HG02884 (cell line): ENCODE measurements at regions not wholly inside any gene's neighbourhood (a gene's known extent, or its start where the extent isn't known, plus 50 kb on each side); places are given as distances from the start of the nearest gene placed in this dataset.

Source experiments
- ATAC-seq: cut with Tn5 transposase; IDR thresholded peaks from one replicate; pipeline ENCODE4 v1.9.1; 2021; ENCODE audit warnings: mild to moderate bottlenecking, moderate library complexity; ENCODE audit not compliant: unreplicated experiment

GRCh38 chr2:236743921-236744280 is 174.3 kb downstream of the ACKR3 start:
- ATAC-seq: no peak

DNA sequence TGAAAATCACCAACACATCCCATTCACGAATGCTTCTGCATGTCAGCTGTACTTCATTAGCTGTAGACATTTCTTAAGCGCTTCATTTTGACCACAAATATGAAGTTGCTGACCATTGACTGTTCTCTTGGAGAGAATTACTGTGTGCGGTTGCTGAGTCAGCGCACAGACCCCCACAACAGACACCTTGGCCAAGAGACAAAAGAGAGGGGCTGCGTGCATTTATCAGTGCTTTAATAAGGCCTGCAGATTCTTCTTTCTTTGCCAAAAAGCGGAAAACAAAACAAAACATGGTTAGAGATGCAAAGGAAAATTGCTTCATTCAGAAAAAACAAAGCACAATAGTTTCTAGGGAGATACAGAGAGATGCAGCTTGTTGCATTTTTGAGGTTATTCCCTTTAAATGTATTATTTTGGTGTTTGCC is 174.7 kb downstream of the ACKR3 start:
- no peak for ATAC-seq

GRCh38 chr2:236744716-236745115 is 175.1 kb downstream of the ACKR3 start:
- no peak for ATAC-seq

GRCh38 chr2:236745420-236746210 is 176.0 kb downstream of the ACKR3 start:
- ATAC-seq: no peak

GRCh38 chr2:236746833-236747232 is 177.2 kb downstream of the ACKR3 start:
- ATAC-seq: no peak

DNA sequence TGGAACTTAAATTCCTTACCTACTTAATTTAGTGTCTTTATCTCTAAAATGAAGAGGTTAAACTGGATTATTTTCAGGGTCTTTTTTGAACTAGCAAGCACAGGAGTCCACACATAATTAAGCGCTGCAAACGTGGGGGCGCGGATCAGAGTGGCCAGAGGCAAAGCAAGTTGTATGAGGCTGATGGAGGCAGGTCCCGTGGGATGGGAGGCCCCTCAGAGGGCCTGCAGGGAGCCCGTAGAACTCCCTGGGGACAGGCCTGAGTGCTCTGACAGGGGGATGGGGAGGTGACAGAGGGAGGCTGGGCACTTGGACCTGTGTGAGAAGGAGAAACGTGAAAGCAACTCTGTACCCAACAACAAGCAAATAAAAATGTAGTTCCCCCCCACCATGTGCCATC is 177.8 kb downstream of the ACKR3 start:
- ATAC-seq: no peak

- no peak for ATAC-seq
Measured at GRCh38 chr2:236747925-236748324, 178.3 kb downstream of the ACKR3 start.

DNA sequence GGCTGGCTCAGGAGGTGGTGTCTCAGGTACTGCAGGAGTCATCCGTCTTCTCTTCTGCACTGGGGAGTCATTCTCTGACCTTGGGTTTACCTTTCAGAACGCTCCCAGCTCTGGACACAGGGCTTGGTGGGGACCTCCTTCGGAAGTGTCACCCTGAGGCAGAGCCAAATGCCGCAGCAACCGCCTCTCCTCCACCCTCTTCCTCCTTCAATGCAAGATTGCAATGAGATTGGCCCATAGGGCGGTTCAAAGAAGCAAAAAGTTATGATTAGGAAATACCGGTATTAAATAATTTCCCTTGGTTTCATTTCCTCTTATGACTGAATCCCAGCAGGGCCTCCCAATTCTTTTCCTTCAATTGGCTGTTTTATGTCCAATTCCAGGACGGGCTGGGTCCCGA is 178.8 kb downstream of the ACKR3 start:
- no peak for ATAC-seq

DNA sequence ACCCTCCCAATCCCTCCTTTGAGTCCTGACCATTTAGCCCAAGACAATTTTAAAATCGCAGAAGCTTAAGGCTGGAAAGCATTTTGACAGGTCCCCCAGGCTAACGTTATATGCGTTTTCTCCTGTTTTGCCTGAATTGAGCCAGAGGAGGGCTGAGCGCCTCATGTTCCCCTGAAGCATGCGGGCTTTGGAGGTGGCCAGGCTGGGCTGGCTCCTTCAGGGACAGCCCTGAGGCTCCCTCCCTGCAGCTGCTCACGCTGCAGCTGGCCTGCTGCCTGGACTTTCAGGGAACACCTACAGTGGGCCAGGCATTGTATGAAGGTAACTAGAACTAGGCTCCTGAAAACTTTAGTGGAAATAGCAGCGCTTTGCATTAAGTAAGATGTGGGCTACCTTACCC is 179.2 kb downstream of the ACKR3 start:
- ATAC-seq: no peak

GRCh38 chr2:236749346-236749745 is 179.7 kb downstream of the ACKR3 start:
- ATAC-seq: no peak

DNA sequence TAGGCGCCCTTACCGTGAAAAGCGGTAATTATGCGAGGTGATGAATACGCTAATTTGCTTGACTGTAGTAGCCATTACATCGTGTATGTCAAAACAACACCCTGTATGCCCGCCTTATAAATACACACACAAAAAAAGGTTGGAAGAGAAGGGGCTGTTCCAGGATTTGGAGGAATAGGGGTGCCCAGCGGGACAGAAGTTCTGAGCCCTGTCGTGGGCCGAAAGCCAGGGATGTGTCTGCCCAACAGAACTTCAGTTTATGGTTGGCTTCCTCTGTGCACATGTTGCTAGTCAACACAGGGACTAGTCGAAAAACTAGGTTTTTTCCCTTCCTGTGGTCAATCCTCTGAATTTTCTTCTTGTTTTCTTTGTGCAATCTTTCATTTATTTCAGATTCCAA is 182.5 kb downstream of the ACKR3 start:
- no peak for ATAC-seq

GRCh38 chr2:236753606-236754270 is 184.1 kb downstream of the ACKR3 start:
- no peak for ATAC-seq

DNA sequence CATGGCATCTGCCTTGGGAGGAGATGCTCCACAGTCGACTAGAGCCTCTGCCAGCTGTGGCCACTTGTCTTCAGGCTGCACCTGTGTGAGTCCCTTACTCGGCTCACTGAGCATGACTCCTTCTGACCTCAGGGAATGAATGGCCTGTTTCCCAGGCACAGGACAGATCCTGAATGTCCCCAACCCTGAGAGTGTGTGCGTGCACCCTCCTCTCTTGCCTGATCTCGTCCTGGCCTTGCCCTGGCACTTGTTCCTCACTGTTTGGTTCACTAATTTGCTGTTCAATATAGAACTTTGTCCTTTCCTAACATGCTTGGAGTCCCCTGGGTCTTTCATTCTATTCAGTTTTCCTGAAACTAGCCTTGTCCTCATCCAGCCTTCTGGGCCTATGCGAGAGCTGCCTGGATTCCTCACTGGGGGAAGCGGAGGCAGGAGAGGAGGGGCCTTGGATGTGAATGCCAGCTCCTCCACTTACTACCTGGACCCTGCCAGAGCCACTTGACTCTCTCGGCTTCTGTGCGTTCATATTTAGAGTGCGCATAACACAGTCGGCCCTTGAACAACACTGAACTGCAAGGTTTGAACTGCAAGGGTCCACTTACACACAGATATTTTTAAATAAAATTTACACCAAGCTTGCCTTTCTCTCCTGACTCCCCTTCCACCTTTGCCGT is 184.8 kb downstream of the ACKR3 start:
- ATAC-seq: no peak

DNA sequence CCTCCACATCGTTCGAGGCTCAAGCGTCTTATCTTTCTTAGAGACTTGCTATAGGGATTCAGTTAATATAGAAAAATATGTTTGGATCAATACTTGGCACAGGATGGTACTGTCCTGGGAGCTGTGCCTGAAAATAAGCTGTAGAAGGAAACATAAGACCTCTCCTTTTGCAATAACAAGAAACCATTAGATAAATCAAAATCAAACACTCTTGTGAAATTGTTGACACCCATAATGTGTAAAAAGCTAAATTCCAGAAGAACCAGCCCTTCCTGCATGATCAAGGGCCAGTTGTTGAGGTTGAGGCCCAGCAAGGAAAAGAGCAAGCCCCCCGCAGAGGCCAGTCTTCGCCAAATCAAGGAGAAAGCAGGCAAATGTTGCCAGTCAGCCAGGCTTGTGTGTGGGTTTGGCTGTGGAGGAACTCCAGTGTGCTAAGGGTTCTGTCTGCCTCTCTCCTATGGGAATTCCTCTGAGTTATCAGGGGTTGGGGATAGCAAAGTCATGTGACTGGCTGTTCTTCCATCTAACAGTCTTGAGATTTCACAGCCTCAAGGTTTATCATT is 185.7 kb downstream of the ACKR3 start:
- ATAC-seq: no peak

DNA sequence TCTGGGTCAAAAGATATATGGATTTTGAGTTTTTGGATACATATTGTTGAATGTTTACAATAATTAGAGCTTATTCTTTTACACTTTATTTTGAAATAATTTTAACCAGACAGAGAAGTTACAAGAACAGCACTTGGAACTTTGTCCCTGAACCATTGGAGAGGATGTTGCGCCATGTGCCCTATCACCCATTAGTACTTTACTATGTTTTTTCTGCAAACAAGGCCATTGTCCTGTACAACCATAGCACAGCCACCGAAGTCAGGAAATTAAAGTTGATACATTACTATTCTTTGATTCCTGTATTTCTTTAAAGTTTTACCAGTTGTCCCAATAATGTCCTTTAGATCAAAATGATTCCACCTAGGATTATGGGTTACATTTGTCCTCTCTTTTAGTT is 188.8 kb downstream of the ACKR3 start:
- no peak for ATAC-seq

DNA sequence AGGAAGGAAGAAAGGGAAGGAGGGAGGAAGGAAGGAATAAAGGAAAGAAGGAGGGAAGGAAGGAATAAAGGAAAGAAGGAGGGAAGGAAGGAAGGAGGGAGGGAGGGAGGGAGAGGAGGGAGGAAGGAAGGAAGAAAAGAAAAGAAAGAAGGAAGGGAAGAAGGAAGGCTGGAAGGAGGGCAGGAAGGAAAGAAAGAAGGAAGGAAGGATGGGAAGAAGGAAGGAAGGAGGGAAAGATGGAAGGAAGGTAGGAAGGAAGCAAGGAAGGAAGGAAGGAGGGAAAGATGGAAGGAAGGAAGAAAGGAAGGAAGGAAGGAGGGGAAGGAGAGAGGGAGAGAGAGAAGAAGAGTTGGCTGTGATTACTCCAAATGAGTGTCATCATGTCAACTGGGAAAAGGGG is 190.6 kb downstream of the ACKR3 start:
- no peak for ATAC-seq

DNA sequence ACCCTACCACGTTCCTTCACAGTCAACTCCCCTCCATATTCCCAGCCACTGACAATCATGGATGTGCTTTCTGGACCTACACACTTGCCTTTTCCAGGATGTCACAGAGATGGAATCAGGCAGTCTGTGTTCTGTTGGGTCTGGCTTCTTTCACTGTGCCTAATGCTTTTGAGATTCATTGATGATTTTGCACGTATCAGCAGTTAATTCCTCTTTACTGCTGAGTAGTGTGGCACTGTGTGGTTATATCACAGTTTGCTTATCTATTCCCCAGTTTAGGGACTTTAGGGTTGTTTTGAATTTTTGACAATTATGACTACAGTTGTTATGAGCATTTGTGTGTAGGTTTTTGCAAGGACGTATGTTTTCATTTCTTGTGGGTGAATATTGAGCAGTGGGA is 191.7 kb downstream of the ACKR3 start:
- ATAC-seq: no peak

DNA sequence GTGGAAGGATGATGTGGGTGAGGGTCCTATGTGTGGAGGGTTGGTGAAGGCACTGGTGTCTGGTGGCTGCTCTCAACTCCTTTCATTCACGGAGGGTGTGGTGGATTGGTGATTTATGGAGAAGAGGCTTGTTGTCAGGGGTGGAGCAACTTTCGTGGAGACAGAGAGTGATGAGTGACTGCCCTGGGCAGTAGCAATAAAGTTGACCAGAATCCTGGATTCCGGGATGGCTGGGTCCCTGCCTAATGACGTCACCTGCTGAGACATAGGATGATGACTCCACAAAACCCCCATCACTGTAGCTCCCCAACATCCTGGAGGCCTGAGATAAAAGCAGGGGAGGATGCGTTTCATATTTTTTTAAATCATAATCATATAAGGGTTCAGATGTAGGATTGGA is 193.0 kb downstream of the ACKR3 start:
- ATAC-seq: no peak

- ATAC-seq: no peak
Measured at GRCh38 chr2:236763857-236764256, 194.2 kb downstream of the ACKR3 start.

GRCh38 chr2:236764716-236765115 is 195.1 kb downstream of the ACKR3 start:
- no peak for ATAC-seq

DNA sequence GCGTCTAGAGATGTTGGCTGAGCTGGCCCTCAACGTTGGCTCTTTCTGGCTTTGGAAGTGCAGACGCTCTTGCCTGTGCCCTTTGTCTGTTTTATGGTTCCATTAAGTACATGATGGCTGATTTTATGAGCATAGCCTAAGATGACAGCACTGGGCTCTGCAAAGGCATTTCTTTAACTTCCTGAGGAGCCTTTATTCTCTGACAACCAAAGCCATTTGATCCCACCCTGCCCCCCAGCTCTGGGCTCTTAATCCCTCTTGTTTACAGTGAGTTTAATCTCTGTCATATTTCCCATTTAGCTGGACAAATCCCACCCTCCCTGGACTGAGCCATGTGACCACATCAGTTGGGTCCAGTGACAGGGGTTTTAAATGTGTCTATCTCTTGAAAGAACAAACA is 195.9 kb downstream of the ACKR3 start:
- ATAC-seq: no peak

DNA sequence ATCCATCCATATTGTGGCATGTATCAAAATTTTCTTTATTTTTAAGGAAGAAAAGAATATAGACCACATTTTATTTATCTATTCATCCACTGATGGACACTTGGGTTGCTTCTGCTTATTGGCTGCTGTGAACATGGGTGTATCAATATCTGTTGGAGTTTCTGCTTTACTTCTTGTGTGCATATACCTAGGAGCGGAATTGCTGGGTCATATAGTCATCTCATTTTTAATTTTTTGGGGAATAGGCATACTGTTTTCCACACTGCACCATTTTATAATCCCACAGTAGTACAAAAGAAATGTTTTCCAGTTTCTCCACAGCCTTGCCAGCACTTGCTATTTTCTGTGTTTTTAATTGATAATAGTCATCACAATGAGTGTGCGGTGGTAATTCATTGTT is 197.2 kb downstream of the ACKR3 start:
- ATAC-seq: no peak
